HG03108 (cell line): ENCODE measurements at regions not wholly inside any gene's neighbourhood (a gene's known extent, or its start where the extent isn't known, plus 50 kb on each side); places are given as distances from the start of the nearest gene placed in this dataset.

Source experiments
- ATAC-seq: cut with Tn5 transposase; IDR thresholded peaks from one replicate; pipeline ENCODE4 v1.9.1; 2021; ENCODE audit warnings: moderate library complexity; ENCODE audit not compliant: unreplicated experiment

DNA sequence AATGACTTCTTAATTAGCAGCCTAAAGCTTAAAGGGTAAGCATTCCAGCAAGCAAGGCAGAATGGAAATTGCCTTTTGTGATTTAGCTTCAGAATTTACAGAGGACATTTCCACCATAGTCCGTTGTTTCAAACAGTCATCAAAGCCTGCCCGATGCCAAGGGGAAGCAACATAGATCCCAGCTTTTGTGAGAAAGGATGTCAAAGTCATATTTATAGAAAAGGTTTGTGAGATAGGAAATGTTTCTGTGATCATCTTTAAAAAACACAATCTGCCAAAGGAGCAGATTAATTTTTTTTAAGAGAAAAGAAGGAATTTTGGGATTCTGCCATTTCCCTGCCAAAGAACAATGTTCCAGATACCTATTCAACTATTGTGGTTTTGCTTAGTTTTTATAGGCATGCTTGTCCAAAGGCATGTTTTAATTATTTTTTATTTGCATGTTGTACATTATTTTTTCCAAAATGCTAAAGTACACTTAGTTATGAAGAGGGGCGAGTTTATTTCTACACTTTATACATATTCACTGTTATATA lies 346.9 kb downstream of the ZNF608 start:
- no peak for ATAC-seq

GRCh38 chr5:124398460-124398859 lies 348.0 kb downstream of the ZNF608 start:
- no peak for ATAC-seq

- ATAC-seq, result no peak
These were observed 349.1 kb downstream of the ZNF608 start for GRCh38 chr5:124397317-124397716.

DNA sequence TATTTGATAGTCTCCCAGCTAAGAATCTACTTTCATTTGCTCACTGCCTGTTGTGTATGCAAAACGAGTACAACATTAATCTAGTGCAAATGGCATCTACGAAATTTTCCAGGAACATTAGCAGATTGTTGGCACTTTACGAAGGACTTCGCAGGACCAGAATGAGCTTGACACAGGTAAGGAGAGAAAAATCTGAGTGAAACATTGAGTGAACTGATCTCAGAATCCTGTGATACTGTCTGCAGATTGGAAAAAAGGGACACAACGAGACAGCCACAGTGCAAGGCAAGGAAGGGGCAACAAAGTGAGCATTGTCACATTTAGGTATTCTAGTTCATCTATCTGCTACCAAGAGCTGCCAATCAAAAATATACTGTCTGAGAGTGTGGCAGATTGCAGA lies 350.5 kb downstream of the ZNF608 start:
- no peak for ATAC-seq

DNA sequence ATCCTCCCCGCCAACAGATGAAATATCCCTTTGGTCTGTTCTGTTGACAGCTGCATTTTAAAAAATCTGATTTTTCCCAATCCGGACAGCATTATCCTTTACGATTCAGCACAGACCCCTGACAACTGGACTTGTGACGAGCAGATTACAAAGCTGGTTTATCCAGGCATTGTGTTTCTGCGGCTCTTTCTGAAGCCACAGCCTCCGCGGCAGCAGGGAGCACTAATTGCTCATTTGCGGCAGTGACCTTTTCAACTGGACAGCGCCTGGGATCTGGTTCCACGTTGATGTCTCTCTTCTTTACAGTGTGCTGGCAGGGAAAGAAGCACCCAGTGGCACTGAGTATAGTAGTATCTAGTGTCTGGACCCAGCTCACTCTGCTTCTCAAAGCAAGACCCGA lies 351.2 kb downstream of the ZNF608 start:
- ATAC-seq, result no peak

DNA sequence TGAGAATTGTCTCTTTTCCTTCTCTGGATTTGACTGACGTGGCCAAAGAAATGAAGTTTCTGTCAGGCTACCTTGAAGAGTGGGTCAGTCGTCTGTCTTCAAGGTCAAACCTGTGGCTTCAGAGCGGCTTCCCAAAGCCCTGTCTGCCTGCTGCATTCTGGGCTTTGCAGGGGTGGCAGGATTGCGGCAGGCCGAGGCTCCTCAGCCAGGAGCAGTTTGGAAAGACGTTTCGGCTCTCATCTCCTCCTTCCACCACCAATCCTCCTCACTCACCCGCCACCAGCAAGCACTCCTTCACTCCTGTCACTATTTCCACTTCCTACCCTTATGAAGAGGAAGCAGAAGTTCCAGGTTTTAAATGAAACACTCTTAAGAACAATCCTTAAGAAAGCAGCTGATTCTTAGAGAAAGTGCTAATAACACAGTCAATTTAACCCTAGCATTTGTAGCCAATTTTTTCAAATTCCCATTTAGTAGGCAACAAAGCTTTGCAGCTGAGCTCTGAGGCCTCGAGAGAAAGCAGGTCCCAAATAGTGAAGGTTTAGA lies 351.7 kb downstream of the ZNF608 start:
- no peak for ATAC-seq

DNA sequence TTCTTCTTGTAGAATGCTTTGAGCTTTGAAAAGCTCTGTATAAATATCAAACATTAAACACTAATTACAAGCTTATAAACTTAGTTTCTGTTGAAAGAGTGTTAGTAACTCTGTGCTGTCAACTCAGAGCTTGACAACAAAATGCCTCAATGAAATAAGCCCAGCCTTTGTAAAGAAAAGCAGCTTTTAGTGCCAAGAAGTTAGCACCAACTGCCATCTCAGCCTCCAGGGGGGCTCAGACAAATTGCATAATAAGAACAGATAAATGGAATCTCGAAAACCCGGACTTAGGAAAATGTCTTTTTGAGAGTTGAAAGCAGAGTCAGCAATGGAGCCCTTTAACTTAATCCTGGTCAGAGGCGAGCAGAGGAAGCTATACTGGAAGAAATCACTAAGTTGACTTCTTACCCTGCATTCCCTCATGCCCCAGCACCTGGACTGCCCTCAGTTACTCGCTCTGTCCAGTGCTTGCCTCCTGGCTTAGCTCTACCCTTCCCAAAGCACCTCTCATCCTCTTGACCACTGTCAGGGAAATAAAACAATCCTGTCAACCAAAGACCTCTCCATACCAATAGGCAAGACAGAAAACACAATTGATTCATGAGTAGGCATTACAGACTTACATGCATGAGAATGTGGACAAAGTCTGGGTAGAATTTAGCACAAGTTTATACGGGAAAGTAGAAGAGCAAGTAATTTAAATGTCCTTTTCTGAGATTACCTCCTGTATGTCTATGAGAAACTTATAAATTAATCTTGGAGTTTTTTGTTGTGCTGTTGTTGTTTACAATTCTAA lies 352.7 kb downstream of the ZNF608 start:
- no peak for ATAC-seq

- ATAC-seq, result no peak
These were observed 362.7 kb downstream of the ZNF608 start for GRCh38 chr5:124383693-124384092.

- no peak for ATAC-seq
These were observed 369.1 kb downstream of the ZNF608 start for GRCh38 chr5:124377386-124377785.

DNA sequence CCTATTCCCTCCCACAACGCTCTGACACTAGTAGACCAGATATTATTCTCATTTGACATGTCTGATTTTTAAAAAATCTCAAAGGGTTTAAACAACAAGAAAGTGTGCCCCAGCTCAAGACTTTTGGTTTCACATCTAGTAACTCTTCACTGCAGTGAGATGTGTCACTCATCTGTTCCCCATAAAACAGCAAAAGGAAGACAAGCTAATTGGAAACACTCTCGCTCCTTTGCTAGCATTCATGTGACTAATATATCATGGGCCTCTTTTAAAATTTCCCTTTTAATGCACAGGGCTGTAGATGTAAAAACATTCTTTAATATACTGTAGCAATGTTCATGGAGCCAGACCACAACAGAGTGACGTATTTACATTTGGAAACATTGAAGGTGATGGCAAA lies 372.6 kb downstream of the ZNF608 start:
- no peak for ATAC-seq

DNA sequence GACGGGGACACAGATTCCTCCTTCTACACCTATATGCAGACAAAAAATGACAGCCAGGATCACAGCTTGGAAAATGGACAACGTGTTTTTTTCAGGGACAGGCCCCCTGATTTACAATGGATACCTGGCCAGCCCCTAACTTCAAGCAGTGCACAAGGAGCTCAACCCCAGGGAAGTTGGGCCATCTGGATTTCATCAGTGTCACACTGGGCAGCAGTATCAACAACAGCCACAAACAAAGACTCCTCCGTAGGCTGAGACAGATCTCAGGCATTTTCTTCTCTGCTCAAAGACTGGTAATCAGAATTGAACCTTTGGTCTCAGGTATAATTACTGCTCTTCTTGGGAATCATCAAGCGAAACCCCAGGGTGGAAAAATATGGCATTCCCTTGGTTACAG lies 374.0 kb downstream of the ZNF608 start:
- no peak for ATAC-seq

- no peak for ATAC-seq
These were observed 375.2 kb downstream of the ZNF608 start for GRCh38 chr5:124371111-124371706.

DNA sequence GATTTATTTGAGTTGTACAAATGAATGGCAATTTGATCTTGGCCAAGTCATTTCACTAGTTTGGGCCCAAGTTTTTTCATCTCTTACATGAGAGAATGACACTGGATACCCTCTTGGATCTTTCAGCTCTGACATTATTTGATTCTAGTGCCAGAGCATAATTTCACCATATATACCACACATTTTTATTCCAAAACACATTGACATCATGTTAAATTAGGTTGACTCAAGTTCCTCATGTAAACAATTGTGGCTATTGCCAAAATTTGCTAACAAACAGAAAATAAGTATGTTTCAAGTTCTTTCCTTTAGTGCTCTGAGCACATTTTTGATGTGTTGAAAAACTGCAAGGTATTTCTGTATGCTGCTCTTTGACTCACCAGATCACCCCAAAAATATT lies 375.8 kb downstream of the ZNF608 start:
- ATAC-seq, result no peak

DNA sequence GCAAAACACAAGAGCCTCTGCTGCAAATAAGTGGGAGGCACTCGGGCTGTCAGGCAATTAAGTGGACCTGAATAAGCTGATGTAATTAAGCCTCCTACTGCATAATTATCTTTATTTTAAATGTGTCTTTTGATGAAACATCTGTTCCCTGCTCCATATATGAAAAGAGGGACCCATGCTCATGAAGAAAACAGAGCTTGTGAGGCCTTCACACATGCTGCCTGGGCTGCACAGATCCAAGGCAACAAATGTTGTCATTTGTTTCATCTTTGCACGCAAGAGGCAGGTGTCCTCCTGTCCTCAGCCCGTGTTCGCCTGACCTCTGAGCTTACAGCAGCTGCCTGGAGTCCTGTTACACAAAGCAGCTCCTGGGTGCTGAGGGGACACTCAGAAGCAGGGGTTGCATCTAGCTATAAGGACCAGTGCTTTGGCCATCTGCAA lies 381.1 kb downstream of the ZNF608 start:
- ATAC-seq, result no peak

DNA sequence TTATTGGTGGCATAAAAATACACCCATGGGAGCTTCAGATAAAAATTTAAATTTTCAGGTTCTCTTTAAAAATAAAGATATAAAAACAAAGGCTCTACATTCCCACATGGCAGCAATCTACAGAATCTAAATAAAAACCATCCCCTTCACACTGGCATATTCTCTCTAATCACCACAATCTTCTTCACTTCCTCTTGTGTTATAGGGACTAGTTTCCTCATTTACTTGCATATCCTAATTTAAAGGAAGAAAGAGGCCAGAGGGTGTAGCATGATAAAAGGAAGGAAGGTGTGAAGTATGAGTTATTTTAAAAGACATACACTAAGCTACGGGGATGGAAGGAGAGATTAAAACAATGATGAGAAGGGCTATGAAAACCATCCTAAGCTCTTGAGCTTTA lies 390.5 kb downstream of the ZNF608 start:
- ATAC-seq, result no peak

DNA sequence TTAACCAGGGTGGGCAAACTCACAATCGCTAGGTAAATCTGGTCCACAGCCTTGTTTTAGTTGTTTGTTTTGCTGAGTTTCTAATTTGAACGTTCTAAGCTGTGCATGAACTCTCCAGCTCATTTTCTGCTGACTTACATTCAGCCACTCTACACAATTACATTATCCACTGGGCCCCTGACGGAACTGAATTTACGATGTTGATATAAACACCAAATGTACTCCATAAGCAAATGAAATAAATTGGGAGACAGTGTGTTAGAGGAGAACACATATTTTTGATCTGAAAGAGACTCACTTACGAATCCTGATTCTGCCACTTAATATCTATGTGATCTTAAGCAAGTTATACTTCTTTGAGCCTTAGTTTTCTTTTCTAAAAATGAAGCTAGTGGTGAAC lies 393.4 kb downstream of the ZNF608 start:
- ATAC-seq, result no peak

DNA sequence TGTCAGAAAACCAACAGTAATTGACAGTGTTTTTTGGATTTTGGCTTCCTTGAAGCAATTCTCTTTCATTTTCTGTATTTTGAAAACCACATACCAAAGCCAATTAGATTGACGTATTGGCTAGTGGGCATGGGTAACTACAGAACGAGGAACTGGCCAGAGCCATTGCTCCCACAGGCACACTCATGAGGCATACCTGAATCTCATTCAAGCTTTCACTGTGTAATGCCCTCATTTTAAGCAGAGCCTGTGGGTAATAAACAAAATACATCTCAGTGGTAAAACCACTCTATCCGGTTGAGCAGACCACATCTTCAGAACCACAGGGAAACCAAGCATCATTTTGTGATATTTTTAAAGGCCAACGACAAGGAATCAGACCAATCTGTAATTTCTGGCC lies 394.1 kb downstream of the ZNF608 start:
- ATAC-seq, result no peak

DNA sequence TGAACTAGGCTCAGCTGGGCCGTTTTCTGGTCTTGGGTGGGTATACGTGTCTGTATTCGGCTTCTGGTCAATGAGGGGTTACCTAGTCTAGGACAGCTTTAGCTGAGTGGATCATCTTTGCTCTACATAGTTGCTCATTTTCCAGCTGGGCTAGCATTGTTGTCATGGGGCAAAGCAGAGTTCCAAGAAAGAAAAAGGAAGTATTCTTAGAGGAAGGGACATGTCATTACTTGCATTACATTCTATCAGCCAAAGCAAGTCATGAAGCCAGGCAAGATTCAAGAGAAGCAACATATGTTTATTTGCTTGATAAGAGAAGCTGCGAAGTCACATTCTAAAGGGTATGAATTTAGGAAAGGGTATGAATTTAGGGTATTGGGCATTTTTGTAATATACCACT lies 396.5 kb downstream of the ZNF608 start:
- no peak for ATAC-seq

DNA sequence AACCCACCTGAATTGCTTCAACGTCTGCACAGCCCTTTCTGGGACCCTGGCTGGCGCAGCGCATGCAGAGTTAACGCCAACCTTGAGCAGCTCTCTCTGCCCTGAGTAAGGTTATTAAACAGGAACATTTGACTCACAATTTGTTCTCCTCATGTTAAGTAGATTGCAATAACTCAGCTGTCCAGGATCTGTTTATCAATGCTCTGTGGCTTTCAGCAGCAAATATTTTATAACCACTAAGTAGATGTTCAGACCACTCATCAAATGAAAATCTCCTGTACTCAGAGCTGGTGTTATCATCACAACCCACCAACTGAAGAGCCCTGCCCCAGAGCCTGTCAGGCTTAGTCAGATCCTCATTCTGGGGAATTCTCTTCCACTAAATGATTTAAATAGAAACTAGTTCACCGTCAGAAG lies 403.0 kb downstream of the ZNF608 start:
- no peak for ATAC-seq

- no peak for ATAC-seq
These were observed 403.5 kb downstream of the ZNF608 start for GRCh38 chr5:124342986-124343385.

- no peak for ATAC-seq
These were observed 403.9 kb downstream of the ZNF608 start for GRCh38 chr5:124342584-124342983.

DNA sequence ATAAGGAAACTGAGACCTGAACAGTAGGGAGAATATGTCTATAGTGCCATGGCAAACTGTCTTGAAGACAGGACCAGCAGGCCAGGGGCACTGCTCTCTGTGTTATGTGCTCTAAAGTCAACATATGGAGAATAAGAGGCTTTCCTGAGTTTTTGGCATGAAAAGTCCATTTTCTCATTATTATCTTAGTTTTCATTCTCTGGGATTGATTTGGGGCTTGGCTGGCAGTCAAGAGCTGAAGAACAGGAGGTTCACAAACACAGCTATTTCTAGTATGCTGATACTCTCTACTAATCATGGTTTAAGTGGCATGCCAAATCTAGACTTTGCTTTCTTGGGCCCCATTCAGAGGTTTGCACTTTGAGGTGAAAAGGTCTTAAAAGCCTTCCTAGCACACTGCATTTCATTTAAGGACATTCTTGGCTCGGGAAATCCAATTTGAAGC lies 404.4 kb downstream of the ZNF608 start:
- no peak for ATAC-seq
